Endothelial cell of umbilical vein (primary cell): ENCODE measurements at regions not wholly inside any gene's neighbourhood (a gene's known extent, or its start where the extent isn't known, plus 50 kb on each side); places are given as distances from the start of the nearest gene placed in this dataset.

Experiments used
- BruUV-seq: library from RNA; stranded (reverse); fragments of 400-500 nt; replicated peaks from 2 replicates; lab custom pipeline; 2021; lab: Mats Ljungman, UMichigan
- CTCF ChIA-PET: fragments of 300-600, 350-600 bp; sonication (Branson Sonifier 250); formaldehyde crosslinking; loops from one replicate; lab custom pipeline; 2021; ENCODE audit warnings: antibody characterized with exemption, inconsistent platforms; lab: Charles Lee
- POLR2A ChIA-PET: fragments of 300-600, 350-600 bp; sonication (Branson Sonifier 250); formaldehyde crosslinking; loops from one replicate; lab custom pipeline; 2021; ENCODE audit warnings: antibody characterized with exemption, inconsistent platforms; lab: Charles Lee
- DNase-seq: peaks from one replicate; pipeline ENCODE4 v3.0.0-alpha.2; 2011; ENCODE audit warnings: low read depth, low spot score
- FAIRE-seq: peaks from 2 replicates; lab custom pipeline; 2011; peaks lifted over from hg19 to GRCh38; lab: Jason Lieb, UNC
- H2AFZ ChIP-seq: 2 replicates; pipeline ENCODE4 v1.6.0; 2012; ENCODE audit warnings: low read depth, low read length, control low read depth, inconsistent platforms
- H3K27ac ChIP-seq: 2 replicates; pipeline ENCODE4 v1.5.1; 2011; ENCODE audit warnings: low read depth, mild to moderate bottlenecking, control low read depth, low read length, moderate library complexity; ENCODE audit not compliant: insufficient read depth
- H3K27me3 ChIP-seq, 2 experiments: 2 replicates each; pipeline versions ENCODE4 v1.6.0 to v1.6.1; 2011; ENCODE audit warnings: low read length in 2 of 2, mixed read lengths in 1 of 2; ENCODE audit not compliant: control insufficient read depth in 2 of 2, insufficient read depth in 2 of 2
- H3K36me3 ChIP-seq, 2 experiments: 2 replicates in 1 of 2; 3 replicates in 1 of 2; pipeline ENCODE4 v1.5.1; 2011; ENCODE audit warnings: low read length in 2 of 2, mild to moderate bottlenecking in 1 of 2, moderate library complexity in 1 of 2; ENCODE audit not compliant: control insufficient read depth in 2 of 2, insufficient read depth in 2 of 2; ENCODE audit errors: extremely low read depth in 1 of 2
- H3K4me1 ChIP-seq: 3 replicates; pipeline ENCODE4 v1.5.1; 2011; ENCODE audit warnings: mild to moderate bottlenecking, low read length; ENCODE audit not compliant: control insufficient read depth, insufficient read depth; ENCODE audit errors: extremely low read depth
- H3K4me2 ChIP-seq: 2 replicates; pipeline ENCODE4 v1.6.1; 2011; ENCODE audit warnings: low read length, control low read depth, mixed read lengths; ENCODE audit not compliant: insufficient read depth
- H3K4me3 ChIP-seq, 3 experiments: fragments of 200-600 bp in 1 of 3; sonication (generic), shearing (Covaris generic) in 1 of 3; replicated peaks in 1 of 3; 2 replicates each; pipeline ENCODE4 v1.5.1; 2011 to 2016; ENCODE audit warnings: control low read depth in 3 of 3, low read length in 3 of 3, mild to moderate bottlenecking in 2 of 3, inconsistent platforms in 1 of 3, low read depth in 1 of 3, moderate library complexity in 1 of 3; ENCODE audit not compliant: insufficient read depth in 1 of 3
- H3K79me2 ChIP-seq: 2 replicates; pipeline ENCODE4 v1.6.0; 2012; ENCODE audit warnings: low read length, inconsistent platforms; ENCODE audit not compliant: control insufficient read depth, insufficient read depth
- H3K9ac ChIP-seq: replicated peaks from 2 replicates; pipeline ENCODE3; 2011; ENCODE audit warnings: low read length, control low read depth; ENCODE audit not compliant: insufficient read depth; ENCODE audit errors: extremely low read depth
- H3K9me1 ChIP-seq: replicated peaks from 3 replicates; pipeline ENCODE4 v1.6.0; 2011; ENCODE audit warnings: mild to moderate bottlenecking, low read length; ENCODE audit not compliant: control insufficient read depth, insufficient read depth; ENCODE audit errors: extremely low read depth
- H3K9me3 ChIP-seq: replicated peaks from 2 replicates; pipeline ENCODE4 v1.5.1; 2012; ENCODE audit warnings: low read length, inconsistent platforms; ENCODE audit not compliant: control insufficient read depth, insufficient read depth
- H4K20me1 ChIP-seq: replicated peaks from 2 replicates; pipeline ENCODE3; 2011; ENCODE audit warnings: mild to moderate bottlenecking, low read length; ENCODE audit not compliant: control insufficient read depth, insufficient read depth; ENCODE audit errors: extremely low read depth
- EZH2 ChIP-seq: IDR thresholded peaks from 2 replicates; pipeline ENCODE4 v1.6.1; 2012; ENCODE audit warnings: borderline replicate concordance, low read depth, mild to moderate bottlenecking, moderate library complexity, low read length, inconsistent platforms; ENCODE audit not compliant: severe bottlenecking
- FOS ChIP-seq: IDR thresholded peaks from 2 replicates; pipeline ENCODE4 v1.6.1; 2011; ENCODE audit warnings: mild to moderate bottlenecking, low read length, moderate library complexity, borderline replicate concordance; ENCODE audit not compliant: insufficient read depth
- GATA2 ChIP-seq: IDR thresholded peaks from 2 replicates; pipeline ENCODE4 v1.7.0; 2011; ENCODE audit warnings: low read depth, mild to moderate bottlenecking, moderate library complexity, mixed read lengths, low read length; ENCODE audit not compliant: insufficient read length, insufficient read depth
- JUN ChIP-seq: IDR thresholded peaks from 2 replicates; pipeline ENCODE4 v1.6.1; 2011; ENCODE audit warnings: borderline replicate concordance, low read depth; ENCODE audit not compliant: insufficient read length, insufficient read depth
- MYC ChIP-seq: IDR thresholded peaks from one replicate; pipeline ENCODE4 v1.6.1; 2011; ENCODE audit warnings: mild to moderate bottlenecking, low read depth, low read length
- POLR2A ChIP-seq: IDR thresholded peaks from 2 replicates; pipeline ENCODE4 v1.6.1; 2012; ENCODE audit warnings: low read depth, mild to moderate bottlenecking, control low read depth, low read length
- POLR2AphosphoS5 ChIP-seq: IDR thresholded peaks from 2 replicates; pipeline ENCODE4 v1.6.1; 2012; ENCODE audit warnings: low read depth, mild to moderate bottlenecking, control low read depth, low read length, moderate library complexity; ENCODE audit not compliant: insufficient read depth
- dilution Hi-C: fragments of 300-500 bp; cut with MboI; formaldehyde crosslinking; loops from one replicate; pipeline ENCODE4 v1.15.0; 2019; ENCODE audit warnings: low sequenced_read_pairs; ENCODE audit not compliant: extremely low pct_ligation_motif_present
- intact Hi-C: fragments of 100-400 bp; cut with micrococcal nuclease; formaldehyde crosslinking; loops from one replicate; pipeline ENCODE4 v1.10.0; 2022
- TF ChIP-seq, protein P1 (sequence below), 2 donors: IDR thresholded peaks; 1 replicate in 1 of 2; 2 replicates in 1 of 2; pipeline ENCODE4 v1.5.1; 2011; ENCODE audit warnings: low read length in 2 of 2, mild to moderate bottlenecking in 2 of 2, moderate library complexity in 2 of 2, control low read depth in 1 of 2, inconsistent platforms in 1 of 2, low read depth in 1 of 2; ENCODE audit not compliant: insufficient read depth in 1 of 2; ENCODE audit errors: extremely low read depth in 1 of 2
- TF ChIP-seq, protein P2 (sequence below): IDR thresholded peaks from 2 replicates; pipeline ENCODE4 v1.6.1; 2011; ENCODE audit not compliant: insufficient read depth, insufficient read length

DNA sequence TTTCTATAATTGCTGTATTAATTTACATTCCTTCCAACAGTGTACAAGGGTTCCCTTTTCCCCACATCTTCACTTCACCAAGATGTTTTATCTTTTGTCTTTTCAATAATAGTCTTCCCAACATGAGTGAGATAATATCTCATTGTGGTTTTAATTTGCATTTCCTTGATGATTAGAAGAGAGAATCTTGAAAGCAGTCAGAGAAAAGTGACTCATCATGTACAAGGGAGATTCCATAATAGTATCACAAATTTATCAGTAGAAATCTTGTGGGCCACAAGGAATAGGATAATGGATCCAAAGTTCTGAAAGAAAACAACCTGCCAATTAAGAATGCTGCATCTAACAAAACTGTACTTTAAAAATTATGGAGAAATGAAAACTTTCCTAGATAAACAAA is 189.3 kb downstream of the NECTIN3 start:
- POLR2A ChIA-PET = no interaction called here
- Histone ChIP-seq H3K79me2 (no peaks in the 10 kb centered on the region), H3K4me3 (no peak overlapping the region), H3K4me1 (no peaks in the 10 kb centered on the region), H3K36me3 (no peaks in the 10 kb centered on the region), H3K4me2 (no peak overlapping the region), H3K9me3 (no peaks in the 10 kb centered on the region), H2AFZ (no peak overlapping the region), H3K27me3 (no peaks in the 10 kb centered on the region), H3K9me1 (no peaks in the 10 kb centered on the region), H3K9ac (no peak overlapping the region), H3K27ac (no peak overlapping the region), H4K20me1 (no peaks in the 10 kb centered on the region)
- intact Hi-C loops = no loop called here
- no TSS peak for BruUV-seq
- dilution Hi-C loops = no loop called here
- DNase-seq (no peak), FAIRE-seq (no peak)
- no peak for TF ChIP-seq FOS
- TF ChIP-seq EZH2 = no peak
- no peak for TF ChIP-seq POLR2A
- TF ChIP-seq, protein P1, sequence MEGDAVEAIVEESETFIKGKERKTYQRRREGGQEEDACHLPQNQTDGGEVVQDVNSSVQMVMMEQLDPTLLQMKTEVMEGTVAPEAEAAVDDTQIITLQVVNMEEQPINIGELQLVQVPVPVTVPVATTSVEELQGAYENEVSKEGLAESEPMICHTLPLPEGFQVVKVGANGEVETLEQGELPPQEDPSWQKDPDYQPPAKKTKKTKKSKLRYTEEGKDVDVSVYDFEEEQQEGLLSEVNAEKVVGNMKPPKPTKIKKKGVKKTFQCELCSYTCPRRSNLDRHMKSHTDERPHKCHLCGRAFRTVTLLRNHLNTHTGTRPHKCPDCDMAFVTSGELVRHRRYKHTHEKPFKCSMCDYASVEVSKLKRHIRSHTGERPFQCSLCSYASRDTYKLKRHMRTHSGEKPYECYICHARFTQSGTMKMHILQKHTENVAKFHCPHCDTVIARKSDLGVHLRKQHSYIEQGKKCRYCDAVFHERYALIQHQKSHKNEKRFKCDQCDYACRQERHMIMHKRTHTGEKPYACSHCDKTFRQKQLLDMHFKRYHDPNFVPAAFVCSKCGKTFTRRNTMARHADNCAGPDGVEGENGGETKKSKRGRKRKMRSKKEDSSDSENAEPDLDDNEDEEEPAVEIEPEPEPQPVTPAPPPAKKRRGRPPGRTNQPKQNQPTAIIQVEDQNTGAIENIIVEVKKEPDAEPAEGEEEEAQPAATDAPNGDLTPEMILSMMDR (IDR thresholded peaks at IDR 0.05; ENCODE audit: extremely low read depth in 1 of 2, insufficient read depth in 1 of 2, low read depth in 1 of 2, low read length in 2 of 2) = no peak
- no peak for TF ChIP-seq MYC
- no peak for TF ChIP-seq GATA2
- no peak for TF ChIP-seq JUN
- TF ChIP-seq, protein P2, sequence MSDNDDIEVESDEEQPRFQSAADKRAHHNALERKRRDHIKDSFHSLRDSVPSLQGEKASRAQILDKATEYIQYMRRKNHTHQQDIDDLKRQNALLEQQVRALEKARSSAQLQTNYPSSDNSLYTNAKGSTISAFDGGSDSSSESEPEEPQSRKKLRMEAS = no peak
- no peak for TF ChIP-seq POLR2AphosphoS5
- CTCF ChIA-PET = no interaction called here
